ENCODE measurements at regions not wholly inside any gene's neighbourhood (a gene's known extent, or its start where the extent isn't known, plus 50 kb on each side); places are given as distances from the start of the nearest gene placed in this dataset.

DNA sequence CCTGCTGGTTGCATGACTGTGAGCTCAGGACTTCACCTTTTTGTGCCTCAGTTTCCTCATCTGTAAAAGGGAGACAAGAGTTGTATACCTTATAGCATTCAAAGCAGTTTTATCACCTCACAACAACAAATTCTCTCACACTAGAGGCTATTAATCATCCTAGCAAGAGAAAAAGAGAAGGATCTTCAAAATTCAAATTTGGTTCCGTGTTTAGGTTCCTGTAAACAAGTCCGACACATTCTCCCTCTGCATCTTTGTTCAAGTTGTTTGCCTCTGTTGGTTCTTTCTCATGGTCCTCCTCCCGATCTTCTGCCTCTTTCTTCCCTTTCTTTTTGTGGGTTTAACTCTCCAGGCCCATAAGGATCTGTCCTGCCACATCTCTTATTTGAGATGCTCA is 218.0 kb downstream of the PIK3R1 start:
- no peak for DNase-seq

DNA sequence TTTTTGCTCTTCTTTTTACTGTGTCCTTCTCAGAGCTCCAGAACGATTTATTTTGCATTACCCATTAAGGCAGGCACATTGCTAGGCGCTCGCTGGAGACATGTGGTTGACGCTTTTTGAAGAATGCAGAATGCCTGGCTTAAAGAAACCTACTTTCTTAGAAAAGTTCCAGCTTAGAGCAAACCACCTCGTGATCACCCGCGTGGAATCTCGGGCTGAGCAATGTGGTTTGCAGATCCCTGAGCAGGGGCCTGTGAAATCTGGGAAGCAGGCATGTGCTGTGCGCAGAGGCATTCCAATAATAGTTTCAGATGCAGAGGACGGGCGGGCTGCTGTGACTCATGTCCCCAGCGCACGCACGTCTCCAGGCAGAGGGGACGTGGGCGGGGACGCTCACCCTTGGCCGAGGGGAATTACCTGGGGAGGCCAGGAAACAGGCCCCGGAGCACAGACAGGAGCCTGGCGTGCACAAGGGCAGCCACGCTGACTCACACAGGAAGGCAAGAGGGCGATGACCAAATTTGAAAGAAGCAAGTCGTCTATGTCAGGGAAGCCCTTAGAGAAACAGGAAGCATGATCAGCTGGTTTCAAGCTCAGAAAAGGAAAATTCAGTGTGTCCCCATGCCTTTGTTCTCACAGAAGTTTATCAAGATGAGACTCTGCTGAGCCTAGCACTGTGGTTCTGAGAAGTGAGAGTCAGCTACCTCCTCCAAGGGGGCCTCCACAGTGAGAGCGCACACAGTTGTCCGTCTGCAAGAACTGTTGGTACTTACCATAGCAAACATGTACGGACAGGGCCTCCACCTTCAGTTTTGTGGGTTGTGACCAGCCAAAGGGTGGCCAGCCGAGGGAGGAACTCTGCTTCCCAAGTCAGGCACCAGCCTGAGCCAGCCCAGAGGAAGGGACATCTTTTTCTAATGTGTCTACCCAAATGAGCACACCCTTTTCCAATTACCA is 218.6 kb downstream of the PIK3R1 start:
- DNase-seq: no peak

DNA sequence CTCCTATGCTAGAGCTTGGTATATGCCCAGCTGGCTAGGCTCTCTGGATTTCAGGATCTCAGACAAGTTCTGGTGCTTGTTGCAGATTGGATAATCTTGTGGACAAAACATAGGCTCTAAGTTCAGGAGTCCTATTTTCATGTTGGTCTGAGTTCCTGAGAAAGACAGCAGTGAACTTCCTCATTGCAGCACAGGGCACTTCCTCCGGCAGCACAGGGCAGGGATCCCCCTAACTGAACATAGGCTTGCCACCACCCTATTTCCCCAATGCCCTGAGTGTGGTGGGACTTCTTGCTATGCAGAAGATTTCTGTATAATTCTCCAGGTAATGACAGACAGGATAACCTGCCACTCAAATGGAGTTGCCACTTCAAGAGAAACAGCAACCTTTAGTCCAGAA is 220.1 kb downstream of the PIK3R1 start:
- DNase-seq: no peak

DNA sequence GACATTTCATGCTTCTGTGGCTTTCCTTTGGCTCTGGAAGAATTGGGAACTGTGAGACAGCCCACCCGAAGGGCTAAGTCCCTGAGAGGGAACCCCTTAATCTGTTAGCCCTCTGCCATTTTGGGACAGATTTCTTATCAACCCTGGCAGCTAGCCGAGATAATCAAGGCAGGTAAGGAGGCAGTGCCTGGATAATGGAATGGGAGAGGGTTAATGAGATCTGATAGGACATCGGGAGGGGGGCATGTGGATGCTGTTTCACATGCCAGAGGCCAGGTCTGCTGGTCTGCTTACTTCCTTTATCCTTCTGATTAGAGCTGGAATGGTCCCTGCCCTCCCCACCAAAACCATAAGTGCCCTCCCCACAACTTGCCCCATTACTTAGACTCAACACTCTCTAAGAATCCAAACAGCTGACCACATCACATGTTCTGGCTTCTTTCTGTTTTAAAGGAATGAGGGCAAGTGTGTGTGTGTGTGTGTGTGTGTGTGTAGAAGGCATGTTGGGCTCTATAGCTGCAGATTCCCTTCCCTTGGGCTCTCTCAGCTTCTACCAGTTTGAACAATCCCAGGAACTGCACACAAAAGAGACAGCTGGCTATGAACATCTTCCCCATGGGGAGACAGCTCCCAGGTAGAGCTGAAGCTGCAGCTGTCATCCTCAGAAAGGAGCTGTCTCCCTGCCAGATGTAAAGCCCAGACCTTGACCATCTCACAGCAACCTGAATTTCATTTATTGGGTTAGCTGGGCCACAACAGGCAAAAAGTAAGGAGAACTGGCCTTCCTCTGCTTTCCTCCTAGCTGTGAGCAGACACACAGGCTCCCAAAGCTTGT is 221.3 kb downstream of the PIK3R1 start:
- DNase-seq: no peak

DNA sequence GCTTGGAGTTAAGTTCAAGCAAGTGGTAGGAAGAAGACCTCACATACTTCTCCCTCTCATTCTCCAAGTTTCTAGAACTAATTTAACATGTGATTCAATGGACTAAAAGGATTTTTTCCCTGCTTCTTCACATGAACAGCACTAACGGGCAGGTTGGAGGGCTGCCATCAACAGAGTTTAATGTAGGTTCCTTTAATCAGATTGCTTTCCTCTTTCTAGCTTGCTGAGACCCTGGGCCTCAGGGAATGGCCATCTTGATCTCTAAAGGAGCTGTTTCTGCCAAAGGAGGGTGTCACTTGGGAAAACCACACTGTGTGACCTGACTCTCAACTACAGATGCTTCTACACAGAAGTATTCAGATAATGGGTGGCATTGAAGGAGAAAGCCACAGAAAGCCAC is 223.3 kb downstream of the PIK3R1 start:
- no peak for DNase-seq

DNA sequence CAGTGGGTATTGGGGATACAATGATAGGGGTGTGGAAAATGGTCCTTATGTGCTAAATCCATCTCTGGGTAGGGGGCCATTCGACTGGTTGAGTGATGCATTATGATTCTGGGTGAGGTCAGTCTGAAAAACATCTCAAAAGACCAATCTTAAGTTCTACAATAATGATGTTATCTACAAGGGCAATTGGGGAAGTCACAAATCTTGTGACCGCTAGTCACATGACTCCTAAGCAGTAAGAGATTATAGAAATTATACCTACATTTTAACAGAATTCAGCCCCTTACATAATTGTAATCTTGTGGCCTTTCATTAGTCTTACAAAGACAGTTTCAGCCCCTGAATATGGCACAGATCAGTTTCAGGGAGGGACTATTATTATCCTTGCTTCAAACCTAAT is 224.7 kb downstream of the PIK3R1 start:
- no peak for DNase-seq

DNA sequence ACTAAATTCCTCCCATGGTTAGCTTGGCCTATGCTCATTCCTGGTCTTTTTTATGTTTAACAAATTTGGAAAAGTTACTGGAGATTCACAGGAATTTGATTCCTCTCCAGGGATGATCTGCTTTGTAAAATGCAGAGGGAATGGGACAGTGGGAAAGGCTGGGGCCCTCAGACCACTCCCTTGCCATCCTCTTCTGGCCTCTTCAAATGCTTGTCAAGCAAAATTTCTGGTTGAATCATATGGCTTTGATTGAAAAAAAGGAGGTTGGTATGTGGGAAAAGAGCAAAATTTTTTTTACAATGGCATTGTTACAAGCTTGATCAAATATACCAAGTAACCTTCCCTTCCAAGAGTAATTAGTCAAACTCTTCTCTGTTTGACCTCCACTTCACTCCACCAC is 225.1 kb downstream of the PIK3R1 start:
- DNase-seq: no peak

DNA sequence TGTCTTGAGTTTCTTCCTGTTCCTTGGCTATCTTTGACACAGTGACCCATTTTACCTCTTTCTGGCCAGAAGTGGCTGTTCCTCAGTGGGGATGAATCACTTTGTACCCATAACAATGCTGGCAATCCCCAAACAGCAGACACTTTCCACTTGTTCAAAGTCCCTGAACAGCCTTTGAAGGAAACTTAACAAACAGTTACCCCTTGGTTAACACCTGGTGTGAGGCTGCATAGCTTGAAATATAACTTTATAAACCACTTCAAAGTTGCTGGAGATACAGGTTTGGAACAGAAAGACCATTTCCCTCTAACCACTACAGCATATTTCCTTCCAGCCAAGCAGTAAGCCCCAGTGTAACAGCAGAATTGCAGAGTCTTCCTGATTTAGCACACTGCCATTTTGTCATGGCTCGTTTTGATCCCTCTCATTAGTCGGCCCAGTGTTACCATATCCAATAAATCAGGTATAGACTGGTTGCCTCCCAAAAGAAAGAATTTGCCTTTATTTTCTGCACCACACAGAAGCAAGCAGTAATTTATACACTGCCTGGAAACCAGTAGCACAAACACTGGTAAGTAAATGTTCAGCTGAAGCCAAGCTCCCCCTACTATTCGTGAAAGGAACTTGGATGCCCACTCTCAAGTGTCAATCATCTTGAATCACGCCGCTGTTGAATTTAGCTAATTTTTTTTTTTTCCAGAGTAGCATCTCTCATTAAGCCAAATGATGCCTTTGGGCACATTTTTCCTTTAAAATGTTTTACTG is 225.9 kb downstream of the PIK3R1 start:
- DNase-seq: no peak

DNA sequence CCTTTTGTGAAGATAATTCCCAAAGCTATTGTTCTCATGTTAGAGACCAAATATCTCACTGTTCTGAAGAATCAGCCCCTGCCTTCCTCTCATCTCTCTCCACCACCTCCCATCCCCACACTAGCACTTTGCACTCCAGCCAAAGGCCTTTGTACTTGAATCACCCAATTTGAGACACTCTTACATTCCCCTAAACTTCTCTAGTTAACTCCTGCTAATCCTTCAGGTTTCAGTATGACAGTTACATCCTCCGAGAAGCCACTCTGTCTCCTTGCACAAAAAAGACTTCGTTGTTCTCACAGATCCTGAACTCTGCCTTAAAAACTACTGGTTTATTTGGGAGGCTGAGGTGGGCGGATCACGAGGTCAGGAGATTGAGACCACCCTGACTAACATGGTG is 227.5 kb downstream of the PIK3R1 start:
- DNase-seq: no peak

DNA sequence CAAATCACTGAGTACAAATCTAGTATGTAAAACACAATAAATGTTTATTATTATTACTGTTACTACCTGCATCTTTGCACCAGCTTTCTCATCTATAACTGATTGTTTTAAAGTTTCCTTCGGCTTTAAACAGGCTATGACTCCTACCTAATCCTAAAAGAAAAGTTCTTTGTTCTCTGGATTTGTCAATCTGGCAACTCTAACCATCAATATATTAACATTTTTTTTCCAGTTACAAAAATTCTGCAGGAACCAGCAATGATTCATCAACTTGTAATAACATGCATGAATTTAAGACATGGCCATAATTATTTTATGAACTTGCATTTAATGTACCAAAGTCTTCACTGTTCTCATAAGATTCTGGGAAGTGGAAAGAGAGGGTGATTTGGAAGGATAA is 228.5 kb downstream of the PIK3R1 start:
- DNase-seq: no peak

DNA sequence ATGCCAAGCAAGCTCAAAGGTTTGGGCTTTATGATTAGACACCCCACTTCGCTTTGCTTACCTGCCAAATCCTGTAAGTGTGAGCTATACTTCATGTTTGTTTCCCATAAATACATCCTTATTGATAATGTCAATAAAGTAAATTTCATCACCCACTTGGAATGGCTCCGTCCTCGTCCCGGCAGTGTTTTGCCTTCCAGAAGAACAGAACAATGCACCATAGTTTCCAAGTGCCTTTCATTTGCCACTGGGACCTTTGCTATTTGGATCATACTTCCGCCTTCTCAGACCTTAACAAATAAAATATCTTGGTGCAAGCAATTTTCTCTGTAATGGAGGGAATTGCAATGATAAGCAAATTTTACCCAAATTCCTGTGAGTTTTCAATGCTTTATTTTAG is 229.3 kb downstream of the PIK3R1 start:
- no peak for DNase-seq

DNA sequence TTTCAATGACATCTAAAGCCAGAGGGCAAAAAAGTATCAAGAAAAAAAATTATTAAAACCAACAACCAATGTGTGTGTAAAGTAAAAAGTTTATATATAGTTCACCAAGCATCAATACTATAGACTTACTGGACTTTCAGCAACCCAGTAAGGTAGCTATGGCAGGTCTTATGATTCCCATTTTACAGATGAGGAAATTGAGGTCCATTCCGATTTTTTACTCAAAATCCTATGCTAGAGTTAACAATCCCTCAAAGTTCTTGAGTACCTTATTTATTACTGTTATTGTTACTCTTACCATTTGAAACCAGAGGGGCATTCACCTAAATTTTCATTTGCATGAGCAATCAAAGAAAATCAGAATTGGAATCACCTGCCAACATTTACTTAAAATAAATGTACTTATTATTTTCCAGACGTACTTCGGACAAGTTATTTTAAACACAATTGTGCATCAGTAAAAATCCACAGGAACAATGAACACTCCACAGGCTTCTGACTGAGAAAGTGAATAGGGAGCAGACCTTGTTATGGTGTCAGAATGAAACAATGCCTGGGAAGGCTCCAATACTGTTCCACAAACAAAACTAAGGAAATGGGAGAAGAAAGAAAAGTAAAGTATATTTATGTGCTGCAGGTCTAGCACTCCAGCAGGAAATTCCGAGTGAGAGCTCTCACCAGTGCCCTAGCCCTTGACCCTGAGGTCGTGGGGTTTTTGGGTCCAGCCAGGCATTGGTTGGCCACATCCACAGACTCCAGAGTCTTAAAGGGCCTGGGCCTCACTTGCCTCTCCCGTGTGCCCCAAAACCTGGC is 229.9 kb downstream of the PIK3R1 start:
- no peak for DNase-seq

DNA sequence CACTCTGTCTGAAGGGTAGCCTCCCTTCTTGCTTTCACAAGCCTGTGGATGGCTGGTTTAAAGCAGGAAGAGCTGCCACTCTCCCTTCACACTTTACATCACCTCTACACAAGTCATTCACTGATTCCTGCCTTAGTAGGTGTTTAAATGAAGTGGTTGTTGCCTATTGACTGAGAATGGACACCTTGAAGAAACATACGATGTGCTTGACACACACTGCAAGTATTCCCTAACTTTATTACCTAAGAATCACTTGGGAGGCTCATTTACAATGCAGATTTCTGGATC is 230.5 kb downstream of the PIK3R1 start:
- no peak for DNase-seq

DNA sequence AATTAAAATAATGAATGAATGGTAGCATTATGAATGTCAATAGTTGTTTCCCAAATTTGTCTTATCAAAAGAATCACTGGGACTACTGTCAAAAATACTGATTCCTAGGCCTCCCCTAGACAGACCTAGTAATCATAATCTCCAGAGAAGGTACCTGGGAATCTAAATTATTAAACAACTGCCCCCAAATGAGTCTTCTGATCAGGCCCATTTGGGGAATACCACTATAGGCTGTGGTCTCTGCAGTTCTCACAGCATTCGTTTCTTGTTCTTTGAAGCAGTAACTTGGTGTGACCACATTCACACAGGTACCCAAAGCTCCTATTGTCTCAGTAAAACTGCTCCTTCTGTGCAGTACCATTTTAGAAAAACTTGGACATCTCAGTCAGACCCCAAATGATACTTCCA is 230.9 kb downstream of the PIK3R1 start:
- DNase-seq: no peak

DNA sequence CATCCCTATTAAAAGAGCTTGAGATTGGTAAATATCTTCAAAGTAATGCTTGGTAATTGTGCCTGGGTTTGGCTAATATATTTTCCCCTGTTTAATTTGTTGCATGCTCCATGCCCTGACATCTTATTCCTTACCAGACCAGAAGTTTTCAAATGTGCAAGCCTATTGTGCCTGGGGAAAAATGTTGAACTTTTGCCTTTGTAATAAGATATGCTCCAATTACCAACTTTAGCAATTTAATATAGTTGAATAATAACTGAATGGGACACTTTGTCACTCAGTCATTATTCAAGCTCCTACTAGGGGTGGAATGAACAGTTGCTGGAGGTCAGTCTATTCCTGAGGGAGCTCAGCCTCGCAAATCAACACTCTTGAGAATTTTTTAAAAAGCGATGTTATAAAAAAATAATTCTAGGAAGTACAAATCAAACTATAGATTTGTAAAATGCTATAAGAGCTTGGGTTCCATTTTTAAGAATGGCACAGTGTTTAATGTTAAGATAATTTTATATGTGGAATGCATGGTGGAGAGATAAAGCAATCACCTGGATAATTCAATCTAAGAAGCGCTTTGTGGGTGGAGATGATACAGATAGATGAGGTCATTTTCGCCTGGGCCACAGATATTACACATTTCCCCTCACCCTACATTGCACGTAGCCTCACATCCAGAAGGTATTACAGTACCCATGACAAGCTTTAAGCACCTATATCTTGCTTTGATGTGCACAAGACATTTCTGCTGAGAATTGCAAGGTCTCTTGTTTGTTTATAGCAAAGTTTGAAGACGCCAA is 231.8 kb downstream of the PIK3R1 start:
- DNase-seq: no peak

DNA sequence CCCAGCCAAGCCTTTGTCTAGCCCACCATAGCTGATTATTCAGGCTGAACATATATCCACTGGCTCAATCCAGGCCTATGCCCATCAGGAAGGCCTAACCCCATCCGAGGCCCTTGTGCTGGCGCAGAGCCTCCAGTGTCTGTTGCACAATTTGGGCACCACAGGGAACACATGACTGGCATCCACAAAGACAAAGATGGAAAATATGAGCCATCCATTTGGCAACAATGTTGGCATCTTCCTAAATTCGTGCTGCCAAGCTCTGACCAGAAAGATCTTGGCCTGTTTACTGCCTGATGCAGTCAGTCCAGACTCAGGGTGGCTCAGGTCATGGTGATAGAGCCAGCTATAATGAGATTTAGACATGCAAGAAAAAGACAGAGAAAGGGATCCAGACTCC is 233.8 kb downstream of the PIK3R1 start:
- no peak for DNase-seq

DNA sequence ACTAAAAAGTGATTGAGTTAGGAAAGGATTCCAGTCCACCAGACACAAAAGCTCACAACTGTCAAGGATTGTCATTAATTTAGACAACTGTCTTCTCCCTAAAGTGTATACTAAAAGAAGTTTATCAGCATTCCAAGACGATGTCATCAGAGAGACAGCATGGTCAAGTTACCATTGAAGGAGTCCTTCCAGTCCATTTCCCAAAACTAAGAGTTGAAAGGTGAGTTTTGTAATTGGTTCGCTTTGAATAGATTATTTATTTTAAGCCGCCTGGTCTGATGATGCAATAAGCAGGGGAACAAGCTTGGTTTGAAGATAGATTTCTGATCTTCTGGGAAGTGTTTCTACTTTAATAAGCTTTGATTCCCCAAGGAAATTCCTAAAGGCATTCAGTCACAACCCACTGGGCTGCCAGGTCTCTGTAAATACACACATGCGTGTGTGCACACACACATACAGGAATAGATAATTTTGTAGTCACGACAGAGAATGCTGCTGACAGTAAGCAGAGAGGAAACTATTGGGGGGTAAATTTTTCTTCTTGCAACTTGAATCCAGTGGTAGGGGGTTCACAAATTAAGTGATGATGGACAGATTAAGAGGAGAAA is 234.8 kb downstream of the PIK3R1 start:
- no peak for DNase-seq

DNA sequence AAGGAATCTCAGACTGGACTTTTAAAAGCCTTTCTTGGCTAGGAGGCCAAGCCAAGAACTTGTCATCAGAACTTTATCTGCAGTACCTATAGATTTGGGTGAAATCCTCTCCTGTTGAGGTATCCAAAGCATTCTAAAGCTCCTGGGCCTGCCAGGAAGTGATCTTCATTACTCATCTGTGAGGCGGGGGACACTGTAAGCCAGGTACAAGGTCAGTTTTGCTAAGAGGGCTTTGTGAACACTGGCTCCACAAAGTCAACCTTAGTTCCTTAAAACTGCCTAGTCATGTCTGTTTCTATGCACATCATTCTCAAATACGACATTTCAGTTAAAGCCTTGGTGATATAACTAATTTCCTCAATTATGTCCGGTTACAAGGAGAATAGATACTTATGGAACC is 236.7 kb downstream of the PIK3R1 start:
- no peak for DNase-seq

DNA sequence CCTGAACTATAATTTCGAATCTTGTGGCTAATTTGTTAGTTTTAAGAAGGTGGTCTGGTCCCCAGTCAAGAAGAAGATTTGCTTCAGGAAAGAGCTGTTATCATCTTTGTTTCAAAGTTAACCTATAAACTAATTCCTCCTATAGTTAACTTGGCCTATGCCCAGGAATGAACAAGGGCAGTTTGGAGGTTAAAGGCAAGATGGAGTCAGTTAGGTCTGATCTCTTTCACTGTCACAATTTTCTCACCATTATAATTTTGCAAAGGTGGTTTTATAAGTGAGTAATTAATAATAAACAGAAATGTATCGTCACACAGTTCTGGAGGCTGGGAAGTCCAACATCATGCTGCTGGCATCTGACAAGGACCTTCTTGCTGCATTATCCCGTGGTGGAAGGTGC is 238.6 kb downstream of the PIK3R1 start:
- DNase-seq: no peak

DNA sequence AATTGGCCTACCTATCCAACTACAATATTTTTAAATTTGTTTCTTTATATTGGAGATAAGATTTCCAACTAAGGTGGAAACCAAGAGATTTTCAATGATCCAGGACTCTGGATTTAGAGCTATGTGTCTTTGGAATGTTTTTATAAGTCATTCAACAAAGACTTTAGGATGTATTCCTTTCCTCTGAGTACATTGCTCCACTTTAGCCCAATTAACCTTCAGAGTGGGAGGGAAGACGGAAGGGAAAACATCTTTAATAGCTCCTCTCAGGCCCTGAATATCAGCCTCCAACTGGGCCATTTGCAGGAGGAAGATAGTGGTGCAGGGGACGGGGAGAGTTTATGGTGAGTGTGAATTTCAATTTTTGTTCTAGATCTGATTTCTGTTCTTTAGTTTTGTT is 239.2 kb downstream of the PIK3R1 start:
- no peak for DNase-seq

DNA sequence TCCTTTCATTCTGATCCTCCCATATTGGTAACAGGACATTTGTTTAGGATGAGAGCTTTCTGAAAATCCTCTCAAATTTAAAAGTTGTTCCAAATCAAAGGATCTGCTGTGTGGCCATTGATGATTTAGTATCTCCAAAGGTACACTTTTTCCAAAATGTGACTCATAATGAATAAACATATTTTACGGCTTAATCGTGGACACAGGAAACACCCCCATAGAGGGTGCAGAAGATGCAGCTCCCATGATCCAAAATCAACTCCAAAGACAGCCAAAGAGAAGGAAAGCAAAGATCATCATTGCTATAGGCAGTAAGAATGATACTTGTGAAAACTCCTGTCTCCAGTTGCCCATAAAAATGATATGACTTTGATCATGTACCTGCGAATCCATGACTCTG is 239.7 kb downstream of the PIK3R1 start:
- no peak for DNase-seq

Data from NCI-H2081 treated with DMSO at 0.1 percent for 48 hours (cell line).